Left cardiac atrium (tissue), 4 donors: ENCODE measurements at regions not wholly inside any gene's neighbourhood (a gene's known extent, or its start where the extent isn't known, plus 50 kb on each side); places are given as distances from the start of the nearest gene placed in this dataset.
"Not testable (repeated sequence)": the region's sequence is repeated elsewhere in the genome, so short reads cannot be mapped to it uniquely, and the experiment has no call there.

Experiments
- ATAC-seq, 2 donors: fragments of 200-7000 bp; cut with Tn5 transposase; one replicate each; pipeline ENCODE4 v1.9.1; 2020; ENCODE audit warnings: mild to moderate bottlenecking in 2 of 2, moderate library complexity in 2 of 2
- DNase-seq: peaks from one replicate; pipeline ENCODE4 v3.0.0-alpha.2; 2020
- intact Hi-C, 2 donors: fragments of 100-400 bp; cut with DNase I; formaldehyde crosslinking; loops; one replicate each; pipeline versions ENCODE4 v1.14.1 to v1.15.1; 2022 to 2023
- donor health status: DM: no; HTN: yes; CAD: no.
- donor health status: DM: no; HTN: yes; CAD: no; lungs with severe emphysema.
- donor health status: DM: yes; HTN: yes; CAD: no.
- donor health status: Dilated cardiomyopathy.

GRCh38 chr4:22624002-22624401, 68.7 kb upstream of the GBA3 start:
- intact Hi-C loops, ATAC-seq: not testable (repeated sequence)

GRCh38 chr4:22625311-22625710, 67.4 kb upstream of the GBA3 start:
- DNase-seq (no peak), ATAC-seq (no peak)
- intact Hi-C loops: no loop called here

More at GRCh38 chr4:22624002-22624401, 68.7 kb upstream of the GBA3 start:
- not testable (repeated sequence) for DNase-seq

- DNase-seq, ATAC-seq, intact Hi-C loops: not testable (repeated sequence)
These were observed 64.9 kb upstream of the GBA3 start for GRCh38 chr4:22627851-22628250.

- ATAC-seq, intact Hi-C loops, DNase-seq: not testable (repeated sequence)
These were observed 62.4 kb upstream of the GBA3 start for GRCh38 chr4:22630161-22630975.

GRCh38 chr4:22631167-22631566, 61.6 kb upstream of the GBA3 start:
- ATAC-seq, intact Hi-C loops, DNase-seq: not testable (repeated sequence)

- ATAC-seq: peak in 1 of 2 donors; percentile 34
These were observed 58.1 kb upstream of the GBA3 start for GRCh38 chr4:22634541-22635181.

GRCh38 chr4:22635182-22635549, 57.6 kb upstream of the GBA3 start:
- not testable (repeated sequence) for DNase-seq, ATAC-seq

More at GRCh38 chr4:22634541-22635181, 58.1 kb upstream of the GBA3 start:
- intact Hi-C loops: no loop called here
- DNase-seq: no peak

GRCh38 chr4:22635692-22636091, 57.0 kb upstream of the GBA3 start:
- intact Hi-C loops: no loop called here
- no peak for ATAC-seq
- DNase-seq: no peak

More at GRCh38 chr4:22635182-22635549, 57.6 kb upstream of the GBA3 start:
- intact Hi-C loops: not testable (repeated sequence)

GRCh38 chr4:22637306-22637705, 55.4 kb upstream of the GBA3 start:
- ATAC-seq (no peak), DNase-seq (no peak)
- intact Hi-C loops: no loop called here
